HG02981 (cell line): ENCODE measurements at regions not wholly inside any gene's neighbourhood (a gene's known extent, or its start where the extent isn't known, plus 50 kb on each side); places are given as distances from the start of the nearest gene placed in this dataset.

ENCODE experiments used
- ATAC-seq: cut with Tn5 transposase; IDR thresholded peaks from one replicate; pipeline ENCODE4 v1.9.1; 2021; ENCODE audit warnings: mild to moderate bottlenecking, moderate library complexity; ENCODE audit not compliant: unreplicated experiment

DNA sequence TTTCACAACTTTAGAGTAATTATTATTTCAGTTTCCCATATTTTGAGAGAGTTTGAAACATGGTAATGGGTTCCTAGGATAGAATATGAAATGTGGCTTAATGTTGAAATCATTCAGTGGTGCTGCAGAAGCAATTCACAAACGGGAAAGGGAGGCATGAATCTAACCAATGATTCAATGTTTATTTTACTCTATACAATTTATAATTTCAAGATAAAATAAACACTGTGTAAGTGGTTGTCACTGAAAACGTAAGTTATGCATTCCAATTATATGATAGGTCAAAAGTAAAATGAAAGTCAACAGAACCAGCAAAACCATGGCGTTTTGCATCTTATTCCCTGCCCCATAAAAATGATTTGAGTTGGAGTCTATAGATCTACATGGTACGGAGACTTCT, 1207.1 kb upstream of the CDH18 start:
- no peak for ATAC-seq

GRCh38 chr5:21185536-21185935, 1197.5 kb upstream of the CDH18 start:
- no peak for ATAC-seq

DNA sequence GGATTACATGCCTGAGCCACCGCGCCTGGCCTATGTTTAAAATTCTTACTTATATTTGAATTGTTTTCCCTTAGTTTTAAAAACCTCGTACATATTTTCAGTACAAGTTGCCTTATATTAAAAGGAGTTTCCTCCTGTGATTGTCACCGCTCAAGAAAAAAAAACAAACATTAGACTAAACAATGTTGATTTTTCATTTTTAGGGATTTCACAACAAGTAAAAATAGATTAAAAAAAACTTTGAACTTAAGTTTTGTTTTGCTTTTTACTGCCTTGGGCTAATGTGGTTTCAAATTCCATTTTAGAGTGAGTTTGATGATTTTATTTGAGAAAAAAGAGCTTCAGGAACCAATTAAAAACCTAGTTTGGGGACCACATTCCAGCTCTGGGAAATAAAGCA, 1196.6 kb upstream of the CDH18 start:
- no peak for ATAC-seq

DNA sequence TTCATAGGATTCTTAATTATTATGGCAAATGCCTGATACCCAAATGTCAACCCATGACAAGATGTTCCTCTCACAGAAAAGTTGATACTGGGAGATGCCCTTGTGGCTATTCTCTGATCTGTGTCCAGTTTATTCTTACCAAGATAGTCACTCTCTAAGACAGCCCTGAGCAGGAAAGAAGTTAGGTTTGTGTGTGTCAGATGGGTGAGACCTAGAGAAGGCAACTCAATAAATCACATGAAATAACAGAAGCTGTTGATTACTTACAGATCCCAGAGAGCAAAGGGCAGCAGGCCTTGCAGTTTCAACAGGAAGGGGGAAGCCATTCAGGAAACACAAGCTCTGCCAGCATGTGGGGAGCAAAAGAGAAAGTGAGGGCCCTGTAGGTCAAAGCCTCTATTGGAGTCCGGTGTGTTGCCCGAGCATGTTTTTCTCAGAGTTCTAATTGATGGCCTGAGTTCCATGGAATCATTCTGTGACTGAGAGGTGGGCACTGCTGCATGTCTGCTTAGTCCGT, 1193.7 kb upstream of the CDH18 start:
- no peak for ATAC-seq

DNA sequence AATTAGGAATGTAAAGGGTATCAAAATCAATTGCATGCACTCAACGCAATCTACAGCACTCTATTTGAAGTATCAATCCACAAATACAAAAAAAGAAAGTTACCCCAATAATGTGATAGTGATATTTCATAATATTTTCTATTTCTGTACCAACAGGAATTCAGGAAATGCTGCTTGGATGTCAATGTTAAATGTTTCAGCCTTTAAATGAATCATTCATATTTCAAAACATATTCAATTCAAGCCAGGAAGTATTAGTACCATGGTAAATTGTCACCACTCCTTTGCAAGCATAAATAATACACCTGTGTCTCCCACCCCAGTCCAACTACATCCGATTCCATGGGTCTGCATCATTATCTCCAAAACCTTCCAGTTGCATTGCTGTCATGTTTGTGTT, 1185.5 kb upstream of the CDH18 start:
- no peak for ATAC-seq

- no peak for ATAC-seq
Observed at GRCh38 chr5:21173036-21173435, 1185.0 kb upstream of the CDH18 start.

DNA sequence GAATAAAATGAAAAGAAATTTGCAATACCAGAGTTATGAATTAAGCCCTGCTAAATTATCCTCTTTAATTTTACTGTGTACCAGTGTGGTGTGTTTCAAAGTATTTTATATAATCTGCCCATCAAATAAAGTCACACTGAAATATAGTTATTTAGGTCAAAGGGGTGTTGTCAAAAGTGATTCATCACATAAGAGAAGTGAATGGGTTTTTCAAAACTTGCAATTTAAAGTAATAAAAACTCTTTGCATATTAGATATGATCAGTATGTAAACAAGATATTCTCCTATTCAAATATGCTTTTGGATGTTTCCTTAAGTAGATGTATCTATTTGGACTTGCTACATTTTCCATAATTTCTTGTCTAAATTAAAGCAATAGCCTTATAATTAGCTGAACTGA, 1183.0 kb upstream of the CDH18 start:
- no peak for ATAC-seq

DNA sequence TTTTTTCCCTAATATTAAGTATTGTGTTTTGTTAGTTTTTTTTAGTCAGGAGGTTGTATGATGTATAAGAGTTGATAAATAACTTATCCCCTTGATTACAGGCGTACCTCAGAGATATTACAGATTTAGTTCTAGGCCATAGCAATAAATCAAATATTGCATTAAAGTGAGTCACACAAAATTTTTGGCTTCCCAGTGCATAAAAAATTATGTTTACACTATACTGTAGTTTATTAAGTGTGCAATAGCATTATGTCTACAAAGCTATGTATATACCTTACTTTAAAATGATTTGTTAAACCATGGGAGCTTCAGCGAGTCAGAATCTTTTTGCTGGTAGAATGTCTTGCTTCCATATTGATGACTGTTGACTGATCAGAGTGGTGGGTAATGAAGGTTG, 1180.6 kb upstream of the CDH18 start:
- no peak for ATAC-seq

DNA sequence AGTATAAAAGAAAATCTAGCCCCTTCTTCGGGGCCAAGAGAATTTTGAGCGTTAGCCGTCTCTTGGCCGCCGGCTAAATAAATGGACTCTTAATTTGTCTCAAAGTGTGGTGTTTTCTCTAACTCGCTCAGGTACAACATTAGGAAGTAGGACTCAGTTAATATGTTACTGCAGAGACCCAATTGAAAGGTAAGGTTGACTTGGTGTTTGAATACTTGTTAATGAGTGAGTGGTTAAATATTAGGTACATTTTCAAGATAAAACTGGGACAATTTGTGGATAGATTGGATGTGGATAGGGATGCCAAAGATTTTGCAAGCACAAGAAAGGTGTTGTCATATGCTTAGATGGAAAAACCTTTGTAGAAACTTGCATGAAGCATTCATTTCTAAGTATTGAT, 1177.3 kb upstream of the CDH18 start:
- no peak for ATAC-seq

DNA sequence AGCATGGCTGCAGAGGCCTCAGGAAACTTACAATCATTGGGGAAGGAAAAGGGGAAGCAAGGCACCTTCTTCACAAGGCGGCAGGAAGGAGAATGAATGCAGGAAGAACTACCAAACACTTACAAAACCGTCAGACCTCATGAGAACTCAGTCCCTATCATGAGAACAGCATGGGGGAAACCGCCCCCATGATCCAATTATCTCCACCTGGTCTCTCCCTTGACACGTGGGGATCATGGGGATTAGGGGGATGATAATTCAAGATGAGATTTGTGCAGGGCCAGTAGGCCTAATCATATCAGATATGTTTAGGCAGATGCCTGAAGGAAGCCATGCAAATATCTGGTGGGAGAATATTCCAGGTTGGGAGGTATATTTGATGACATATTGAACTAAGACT, 1176.4 kb upstream of the CDH18 start:
- no peak for ATAC-seq

- no peak for ATAC-seq
Observed at GRCh38 chr5:21159510-21160059, 1171.6 kb upstream of the CDH18 start.

DNA sequence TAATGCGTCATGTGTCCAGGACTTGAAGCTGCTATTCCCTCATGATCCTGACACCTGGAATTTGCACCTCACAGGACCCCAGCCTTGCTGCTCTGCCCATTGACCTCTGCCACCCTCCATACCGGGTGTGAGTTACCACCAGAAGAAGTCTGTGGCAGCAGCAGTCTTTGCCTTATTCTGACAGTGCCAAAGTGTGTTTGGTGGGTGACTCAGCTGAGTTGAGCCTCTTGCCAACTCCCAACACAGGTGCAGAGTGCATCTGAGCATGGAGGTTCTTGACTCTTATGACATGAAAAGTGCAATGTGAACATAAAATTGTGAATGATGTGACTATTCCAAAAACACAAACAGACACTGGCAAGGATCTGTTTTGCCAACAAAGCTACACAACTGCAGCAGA, 1166.5 kb upstream of the CDH18 start:
- ATAC-seq: no peak

DNA sequence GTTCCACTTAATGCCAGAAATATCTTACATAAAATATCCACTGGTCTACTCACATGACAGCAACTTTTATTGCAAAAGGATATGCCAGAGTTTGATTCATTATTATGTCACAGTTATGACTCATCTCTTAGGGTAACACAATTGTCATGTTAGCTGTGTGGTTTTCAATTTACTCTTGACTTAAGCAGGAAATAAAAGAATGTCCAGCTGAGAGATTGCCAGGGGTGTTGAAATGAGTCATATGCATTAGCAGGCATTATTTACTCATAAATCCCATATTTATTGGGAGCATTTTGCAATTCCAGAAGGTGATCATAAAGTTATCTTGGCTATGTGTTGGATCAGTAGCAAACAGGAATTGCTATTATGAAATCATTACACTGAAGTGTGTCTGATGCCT, 1164.6 kb upstream of the CDH18 start:
- no peak for ATAC-seq

GRCh38 chr5:21145376-21145775, 1157.4 kb upstream of the CDH18 start:
- ATAC-seq: no peak

DNA sequence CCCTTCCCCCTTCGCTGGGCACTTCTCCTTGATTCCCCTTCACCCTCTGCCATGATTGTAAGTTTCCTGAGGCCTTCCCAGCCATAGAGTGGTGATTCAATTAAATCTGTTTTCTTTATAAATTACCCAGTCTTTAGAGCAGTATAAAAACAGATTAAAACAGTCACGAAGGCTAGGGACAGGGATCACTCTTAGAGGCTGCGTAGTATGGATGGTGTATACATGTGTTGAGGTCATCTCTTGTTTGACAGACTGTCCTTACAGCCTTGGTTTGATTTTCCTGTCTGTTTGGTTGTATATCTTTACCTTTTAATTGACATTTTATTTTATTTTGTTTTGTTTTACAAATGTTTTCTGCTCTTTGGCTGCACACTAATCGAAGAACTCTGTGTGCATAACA, 1155.7 kb upstream of the CDH18 start:
- no peak for ATAC-seq

DNA sequence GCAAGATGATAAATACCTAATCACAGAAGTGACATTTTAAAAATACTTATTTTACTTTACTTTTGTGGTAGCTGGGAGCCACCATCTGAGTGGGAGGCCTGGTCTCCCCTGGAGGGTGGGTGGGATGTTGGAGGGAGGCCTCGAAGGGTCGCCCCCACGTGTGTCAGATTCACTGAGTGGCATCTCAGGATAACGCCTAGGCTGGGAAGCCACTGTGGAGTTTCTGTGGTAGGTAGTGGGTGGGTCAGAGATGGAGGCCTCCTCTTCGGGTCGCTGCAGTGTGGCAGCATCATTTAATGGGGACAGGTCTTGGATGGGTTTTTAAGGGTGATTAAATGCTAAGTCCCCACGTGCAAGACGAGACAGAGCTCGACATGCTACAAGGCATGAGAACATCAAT, 1154.8 kb upstream of the CDH18 start:
- no peak for ATAC-seq

- ATAC-seq: no peak
Observed at GRCh38 chr5:21140987-21141386, 1153.0 kb upstream of the CDH18 start.

- ATAC-seq: no peak
Observed at GRCh38 chr5:21126236-21126635, 1138.2 kb upstream of the CDH18 start.

DNA sequence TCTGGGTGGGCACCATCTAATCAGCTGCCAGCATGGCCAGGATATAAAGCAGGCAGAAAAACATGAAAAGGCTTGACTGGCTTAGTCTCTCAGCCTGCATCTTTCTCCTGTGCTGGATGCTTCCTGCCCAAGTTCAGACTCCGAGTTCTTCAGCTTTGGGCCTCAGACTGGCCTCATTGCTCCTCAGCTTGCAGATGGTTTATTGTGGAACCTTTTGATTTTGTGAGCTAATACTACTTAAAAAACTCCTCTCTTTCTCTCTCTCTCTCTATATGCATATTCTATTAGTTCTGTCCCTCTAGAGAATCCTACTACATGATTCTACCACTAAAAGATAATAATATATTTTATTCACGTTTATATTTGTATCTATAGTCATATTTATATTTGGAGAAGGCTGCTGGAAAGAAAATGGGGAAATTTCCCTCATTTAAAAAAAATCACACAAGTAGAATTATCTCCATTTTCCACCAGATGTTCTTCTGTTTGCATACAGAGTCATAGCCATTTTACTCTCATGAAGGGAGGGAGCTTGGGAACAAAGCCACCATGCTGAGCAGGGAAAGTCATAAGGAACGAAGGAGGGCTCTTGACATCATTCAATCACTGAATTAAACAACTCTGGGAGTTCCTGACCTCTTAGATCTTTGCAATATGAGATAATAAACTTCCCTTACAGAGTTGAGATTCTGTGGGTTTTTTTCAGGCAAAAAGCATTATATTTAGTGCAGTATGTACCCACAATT, 1137.4 kb upstream of the CDH18 start:
- no peak for ATAC-seq

DNA sequence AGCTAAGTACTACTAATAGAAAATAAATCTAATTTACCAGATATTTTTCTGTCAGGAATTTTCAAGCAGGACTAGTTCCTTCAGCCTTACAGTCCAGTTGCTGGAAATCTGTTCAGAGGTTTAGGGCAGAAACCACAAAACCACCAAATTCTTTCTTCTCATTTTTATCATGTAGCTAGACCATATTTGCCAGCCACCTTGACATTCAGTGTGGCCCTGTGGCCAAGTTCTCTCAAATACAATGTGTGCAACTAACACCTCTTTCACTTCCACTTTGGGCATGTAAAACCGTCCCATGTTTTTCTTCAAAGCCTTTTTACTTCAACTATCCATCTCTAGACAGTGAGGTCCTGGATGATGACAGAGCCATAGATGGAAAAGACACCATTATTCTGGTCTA, 1133.2 kb upstream of the CDH18 start:
- no peak for ATAC-seq

GRCh38 chr5:21097661-21098060, 1109.7 kb upstream of the CDH18 start:
- no peak for ATAC-seq

- no peak for ATAC-seq
Observed at GRCh38 chr5:21094619-21095018, 1106.6 kb upstream of the CDH18 start.

- no peak for ATAC-seq
Observed at GRCh38 chr5:21087766-21088165, 1099.8 kb upstream of the CDH18 start.
